ENCODE measurements at regions not wholly inside any gene's neighbourhood (a gene's known extent, or its start where the extent isn't known, plus 50 kb on each side); places are given as distances from the start of the nearest gene placed in this dataset.

DNA sequence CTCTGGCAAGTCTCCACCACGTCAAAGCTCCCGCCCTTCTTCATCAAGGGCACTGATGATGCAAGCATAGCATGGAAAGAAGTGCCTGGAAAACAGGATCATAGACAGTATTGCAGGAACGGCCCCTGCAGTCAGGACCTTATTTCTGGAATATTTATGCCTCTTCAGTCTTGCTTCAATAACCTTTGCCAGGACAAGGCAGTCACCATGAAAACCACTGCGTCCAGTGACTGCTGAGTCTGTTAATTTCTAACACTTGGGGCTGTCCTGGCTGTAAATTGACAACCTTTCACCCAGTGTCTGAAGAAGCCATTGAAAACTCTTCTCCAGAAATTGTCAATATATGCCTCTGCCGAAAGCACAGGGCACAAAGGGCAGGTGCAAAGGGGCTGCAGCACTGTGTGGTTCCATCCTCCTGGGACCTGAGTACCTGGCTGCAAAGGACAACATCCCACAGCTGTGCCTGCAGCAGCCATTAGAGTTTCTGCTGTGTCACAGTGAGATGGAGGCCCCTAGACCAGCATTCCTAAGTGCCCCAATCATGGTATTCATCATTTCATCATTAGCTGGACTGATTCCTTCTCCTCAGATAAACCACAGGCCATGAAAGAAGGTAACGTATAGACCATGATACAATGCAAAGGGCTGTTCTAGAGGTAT is 819.6 kb downstream of the RNF144A start:
- H3K4me3 ChIP-seq (ENCODE audit: low read depth, low read length), result no peak overlapping the region
- TF ChIP-seq, protein P1, sequence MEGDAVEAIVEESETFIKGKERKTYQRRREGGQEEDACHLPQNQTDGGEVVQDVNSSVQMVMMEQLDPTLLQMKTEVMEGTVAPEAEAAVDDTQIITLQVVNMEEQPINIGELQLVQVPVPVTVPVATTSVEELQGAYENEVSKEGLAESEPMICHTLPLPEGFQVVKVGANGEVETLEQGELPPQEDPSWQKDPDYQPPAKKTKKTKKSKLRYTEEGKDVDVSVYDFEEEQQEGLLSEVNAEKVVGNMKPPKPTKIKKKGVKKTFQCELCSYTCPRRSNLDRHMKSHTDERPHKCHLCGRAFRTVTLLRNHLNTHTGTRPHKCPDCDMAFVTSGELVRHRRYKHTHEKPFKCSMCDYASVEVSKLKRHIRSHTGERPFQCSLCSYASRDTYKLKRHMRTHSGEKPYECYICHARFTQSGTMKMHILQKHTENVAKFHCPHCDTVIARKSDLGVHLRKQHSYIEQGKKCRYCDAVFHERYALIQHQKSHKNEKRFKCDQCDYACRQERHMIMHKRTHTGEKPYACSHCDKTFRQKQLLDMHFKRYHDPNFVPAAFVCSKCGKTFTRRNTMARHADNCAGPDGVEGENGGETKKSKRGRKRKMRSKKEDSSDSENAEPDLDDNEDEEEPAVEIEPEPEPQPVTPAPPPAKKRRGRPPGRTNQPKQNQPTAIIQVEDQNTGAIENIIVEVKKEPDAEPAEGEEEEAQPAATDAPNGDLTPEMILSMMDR (IDR thresholded peaks at IDR 0.05; ENCODE audit: control insufficient read depth, extremely low read depth, insufficient read depth), result no peak
- no peak for DNase-seq (ENCODE audit: low read depth)

DNA sequence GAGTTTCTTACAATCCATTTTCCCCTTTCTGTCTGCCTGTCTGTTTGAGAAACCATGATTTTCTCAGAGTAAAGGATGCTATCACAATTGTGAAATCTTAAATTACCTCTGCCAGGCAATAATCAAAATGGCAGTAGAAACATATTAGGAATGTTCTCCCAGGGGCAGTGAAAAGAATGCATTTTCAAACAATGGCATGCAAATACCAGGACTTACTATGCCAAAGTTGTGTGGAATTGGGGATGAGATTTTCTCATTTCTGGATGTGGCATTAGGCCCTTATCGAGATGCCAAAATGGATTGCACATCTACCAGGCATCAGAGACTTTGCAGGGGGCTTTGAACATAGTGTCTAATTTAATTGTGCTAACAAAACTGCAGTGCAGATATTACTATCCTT is 821.4 kb downstream of the RNF144A start:
- DNase-seq (ENCODE audit: low read depth), result no peak
- TF ChIP-seq, protein P1 (IDR thresholded peaks at IDR 0.05; ENCODE audit: control insufficient read depth, extremely low read depth, insufficient read depth), result no peak
- H3K4me3 ChIP-seq (ENCODE audit: low read depth, low read length), result no peak overlapping the region

DNA sequence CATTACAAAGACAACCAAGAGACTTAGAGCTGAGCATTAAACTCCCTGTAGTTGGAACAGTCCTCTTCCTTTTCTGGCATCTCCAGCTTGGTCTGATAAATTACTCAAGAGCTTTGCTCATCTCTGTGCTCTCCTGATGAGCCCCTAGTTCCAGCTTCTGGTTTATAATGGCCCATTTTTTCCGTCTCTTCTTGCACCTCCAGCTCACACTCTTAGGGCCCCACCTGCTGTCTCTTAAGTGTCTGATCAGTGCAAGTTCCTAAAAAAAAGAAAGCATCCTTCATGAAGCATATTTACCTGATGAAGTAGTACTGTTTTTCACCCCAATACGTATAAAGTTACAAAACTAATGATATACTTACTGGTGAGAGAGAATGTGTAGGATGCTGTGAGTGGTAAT is 822.9 kb downstream of the RNF144A start:
- no peak for DNase-seq (ENCODE audit: low read depth)
- H3K4me3 ChIP-seq (ENCODE audit: low read depth, low read length), result no peak overlapping the region
- TF ChIP-seq, protein P1 (IDR thresholded peaks at IDR 0.05; ENCODE audit: control insufficient read depth, extremely low read depth, insufficient read depth), result no peak

DNA sequence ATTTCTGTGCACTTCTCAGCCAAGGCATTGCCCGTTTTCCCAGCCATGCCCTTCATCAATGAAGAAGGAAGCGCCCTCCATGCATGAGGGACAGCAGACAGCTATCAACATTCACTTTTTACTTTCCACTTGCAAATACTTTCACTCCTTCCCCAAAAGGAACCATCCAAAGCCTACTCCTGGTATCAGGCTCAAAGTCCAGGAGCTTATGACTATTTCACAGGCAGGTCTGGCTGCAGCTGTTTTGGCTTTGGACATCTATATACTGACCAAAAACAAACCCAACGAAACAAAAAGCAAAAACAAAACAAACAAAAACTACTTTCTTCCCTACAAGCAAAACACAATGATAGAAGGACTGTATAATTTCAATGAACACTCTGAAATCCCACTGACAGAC is 825.1 kb downstream of the RNF144A start:
- TF ChIP-seq, protein P1 (IDR thresholded peaks at IDR 0.05; ENCODE audit: control insufficient read depth, extremely low read depth, insufficient read depth), result no peak
- no peak overlapping the region for H3K4me3 ChIP-seq (ENCODE audit: low read depth, low read length)
- DNase-seq (ENCODE audit: low read depth), result no peak

DNA sequence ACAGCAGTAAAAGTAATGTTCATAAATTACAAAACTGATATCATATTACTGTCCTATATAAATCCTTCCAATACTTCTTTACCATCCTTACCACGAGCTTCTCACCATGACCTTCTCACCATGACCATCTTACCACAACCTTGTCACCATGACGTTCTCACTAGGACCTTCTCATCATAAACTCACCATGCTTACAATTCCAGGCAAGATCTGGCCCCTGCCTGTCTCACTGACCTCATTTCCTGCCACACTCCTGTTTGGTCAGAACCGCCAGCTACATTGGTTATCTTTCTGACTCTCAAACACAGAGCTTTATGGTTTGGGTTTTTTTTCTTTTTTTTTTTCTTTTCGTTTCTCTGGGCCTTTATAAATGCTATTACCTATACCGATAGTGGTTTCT is 827.6 kb downstream of the RNF144A start:
- H3K4me3 ChIP-seq (ENCODE audit: low read depth, low read length), result no peak overlapping the region
- DNase-seq (ENCODE audit: low read depth), result no peak
- TF ChIP-seq, protein P1 (IDR thresholded peaks at IDR 0.05; ENCODE audit: control insufficient read depth, extremely low read depth, insufficient read depth), result no peak

DNA sequence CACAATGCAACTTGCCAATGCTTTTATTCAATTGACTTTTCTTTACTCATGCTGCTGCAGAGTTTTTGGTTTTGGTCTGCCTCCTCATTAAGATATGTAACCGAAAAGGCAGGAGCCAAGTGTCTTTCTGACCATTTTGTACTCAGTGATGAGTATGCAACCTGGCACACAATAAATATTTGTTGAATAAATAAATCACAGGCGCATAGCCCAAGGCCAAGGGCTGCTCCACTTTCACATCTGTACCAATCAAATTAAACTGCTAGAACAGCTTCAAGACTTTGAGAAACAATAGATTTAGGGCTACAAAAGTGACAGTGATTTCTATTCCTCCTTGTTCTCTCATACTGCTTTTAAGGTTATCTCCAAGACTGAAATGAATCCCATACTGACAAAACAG is 828.2 kb downstream of the RNF144A start:
- TF ChIP-seq, protein P1 (IDR thresholded peaks at IDR 0.05; ENCODE audit: control insufficient read depth, extremely low read depth, insufficient read depth), result no peak
- H3K4me3 ChIP-seq (ENCODE audit: low read depth, low read length), result no peak overlapping the region
- peak; percentile 67 for DNase-seq (ENCODE audit: low read depth)
